Middle frontal gyrus (tissue), 1 donor: ENCODE measurements at regions not wholly inside any gene's neighbourhood (a gene's known extent, or its start where the extent isn't known, plus 50 kb on each side); places are given as distances from the start of the nearest gene placed in this dataset.
"Not testable (repeated sequence)": the region's sequence is repeated elsewhere in the genome, so short reads cannot be mapped to it uniquely, and the experiment has no call there.

ENCODE experiments used
- DNase-seq: peaks from one replicate; pipeline ENCODE4 v3.0.0-alpha.2; 2015; ENCODE audit warnings: low spot score; ENCODE audit errors: extremely low spot score

- no peak for DNase-seq
Observed at GRCh38 chr15:62363913-62364312, 198.8 kb upstream of the C2CD4B start.

GRCh38 chr15:62365795-62366442, 200.8 kb upstream of the C2CD4B start:
- no peak for DNase-seq

- no peak for DNase-seq
Observed at GRCh38 chr15:62369454-62369853, 204.4 kb upstream of the C2CD4B start.

GRCh38 chr15:62371683-62372082, 206.6 kb upstream of the C2CD4B start:
- not testable (repeated sequence) for DNase-seq

- no peak for DNase-seq
Observed at GRCh38 chr15:62377736-62378480, 212.8 kb upstream of the C2CD4B start.

GRCh38 chr15:62378772-62379498, 213.8 kb upstream of the C2CD4B start:
- no peak for DNase-seq

- DNase-seq = no peak
Observed at GRCh38 chr15:62380011-62380410, 214.9 kb upstream of the C2CD4B start.

- no peak for DNase-seq
Observed at GRCh38 chr15:62382046-62382445, 217.0 kb upstream of the C2CD4B start.

GRCh38 chr15:62389885-62390790, 225.1 kb upstream of the C2CD4B start, which contains the start of gene TLN2:
Gene TLN2 (plus strand): TSS chr15:62390550.
- peak; percentile 74 for DNase-seq

GRCh38 chr15:62390791-62391640, 225.9 kb upstream of the C2CD4B start:
- DNase-seq = no peak

GRCh38 chr15:62391641-62392262, 226.7 kb upstream of the C2CD4B start:
- peak; percentile 11 for DNase-seq

GRCh38 chr15:62392376-62392775, 227.3 kb upstream of the C2CD4B start:
- DNase-seq = no peak

GRCh38 chr15:62393196-62393595, 228.1 kb upstream of the C2CD4B start:
- DNase-seq = no peak

- no peak for DNase-seq
Observed at GRCh38 chr15:62394079-62394478, 229.0 kb upstream of the C2CD4B start.

GRCh38 chr15:62400778-62401177, 235.7 kb upstream of the C2CD4B start:
- no peak for DNase-seq

GRCh38 chr15:62402687-62403086, 237.6 kb upstream of the C2CD4B start:
- DNase-seq = no peak

- DNase-seq = no peak
Observed at GRCh38 chr15:62403164-62403809, 238.2 kb upstream of the C2CD4B start.

- DNase-seq = no peak
Observed at GRCh38 chr15:62404194-62404985, 239.3 kb upstream of the C2CD4B start.
